ENCODE measurements at regions not wholly inside any gene's neighbourhood (a gene's known extent, or its start where the extent isn't known, plus 50 kb on each side); places are given as distances from the start of the nearest gene placed in this dataset.

DNA sequence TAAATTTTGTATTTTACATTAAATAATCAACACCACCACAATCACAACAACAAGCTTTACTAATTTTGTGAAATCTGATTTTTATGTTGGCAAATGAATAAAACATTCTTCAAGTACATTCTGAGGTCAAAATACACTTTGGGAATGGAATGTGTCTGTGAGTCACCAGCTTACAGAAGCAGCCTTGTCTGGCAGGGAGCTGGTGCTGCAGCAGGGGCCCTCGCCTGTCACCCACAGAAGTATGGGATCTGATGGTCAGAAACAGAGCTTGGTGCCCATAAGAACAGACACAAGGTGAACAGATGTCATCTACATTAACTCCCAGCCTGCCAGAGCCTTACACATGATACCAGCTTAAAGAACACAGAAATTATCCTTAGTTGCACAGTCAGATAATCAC lies 496.9 kb downstream of the CCSER2 start:
- WGBS, 2 donors (ENCODE audit: low coverage in 1 of 2), result 17% methylated on average over 1 of the region's 1 CpG; no CpG with 5 or more reads in 1 of the 2 donors
- H3K9me3 ChIP-seq, result no peaks in the 10 kb centered on the region
- no peak for ATAC-seq
- no peaks in the 10 kb centered on the region for H3K36me3 ChIP-seq
- H3K27ac ChIP-seq, result no peak overlapping the region
- H3K27me3 ChIP-seq, result no peaks in the 10 kb centered on the region
- H3K4me1 ChIP-seq, result peaks cover 0 to 9% (median 0%) of the 10 kb centered on the region in 3 donors
- no peak for TF ChIP-seq POLR2AphosphoS5 (IDR thresholded peaks at IDR 0.05)
- no peak for TF ChIP-seq EP300 (IDR thresholded peaks at IDR 0.05)
- TF ChIP-seq, protein P1, sequence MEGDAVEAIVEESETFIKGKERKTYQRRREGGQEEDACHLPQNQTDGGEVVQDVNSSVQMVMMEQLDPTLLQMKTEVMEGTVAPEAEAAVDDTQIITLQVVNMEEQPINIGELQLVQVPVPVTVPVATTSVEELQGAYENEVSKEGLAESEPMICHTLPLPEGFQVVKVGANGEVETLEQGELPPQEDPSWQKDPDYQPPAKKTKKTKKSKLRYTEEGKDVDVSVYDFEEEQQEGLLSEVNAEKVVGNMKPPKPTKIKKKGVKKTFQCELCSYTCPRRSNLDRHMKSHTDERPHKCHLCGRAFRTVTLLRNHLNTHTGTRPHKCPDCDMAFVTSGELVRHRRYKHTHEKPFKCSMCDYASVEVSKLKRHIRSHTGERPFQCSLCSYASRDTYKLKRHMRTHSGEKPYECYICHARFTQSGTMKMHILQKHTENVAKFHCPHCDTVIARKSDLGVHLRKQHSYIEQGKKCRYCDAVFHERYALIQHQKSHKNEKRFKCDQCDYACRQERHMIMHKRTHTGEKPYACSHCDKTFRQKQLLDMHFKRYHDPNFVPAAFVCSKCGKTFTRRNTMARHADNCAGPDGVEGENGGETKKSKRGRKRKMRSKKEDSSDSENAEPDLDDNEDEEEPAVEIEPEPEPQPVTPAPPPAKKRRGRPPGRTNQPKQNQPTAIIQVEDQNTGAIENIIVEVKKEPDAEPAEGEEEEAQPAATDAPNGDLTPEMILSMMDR (IDR thresholded peaks at IDR 0.05), result no peak
- TF ChIP-seq POLR2A (IDR thresholded peaks at IDR 0.05), result no peak
- no peak overlapping the region for H3K4me3 ChIP-seq

DNA sequence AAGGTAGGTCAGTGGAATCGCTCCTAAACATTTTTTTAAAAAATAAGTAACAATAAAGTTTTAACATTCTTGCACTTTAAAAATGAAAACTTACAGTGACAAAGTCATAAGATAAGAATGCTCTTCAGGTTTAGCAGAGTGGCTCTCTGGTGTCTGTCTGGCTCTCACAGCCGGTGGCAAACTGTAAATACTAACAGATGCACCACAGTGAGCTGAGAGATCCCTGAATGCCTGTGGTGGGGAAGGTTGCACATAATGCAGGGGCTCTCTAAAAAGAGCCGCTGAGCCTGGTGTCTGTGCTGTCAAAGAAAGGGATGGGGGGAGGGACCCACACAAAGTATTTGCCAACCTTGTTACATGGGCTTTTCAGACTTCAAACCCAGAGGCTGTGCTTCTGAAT lies 498.3 kb downstream of the CCSER2 start:
- H3K36me3 ChIP-seq, result no peaks in the 10 kb centered on the region
- no peak overlapping the region for H3K4me3 ChIP-seq
- no peak for ATAC-seq
- WGBS, 2 donors (ENCODE audit: low coverage in 1 of 2), result 57 to 68% methylated on average over 2 to 3 of the region's 3 CpGs
- H3K27me3 ChIP-seq, result no peaks in the 10 kb centered on the region
- peaks cover 0 to 5% (median 0%) of the 10 kb centered on the region in 3 donors for H3K4me1 ChIP-seq
- no peaks in the 10 kb centered on the region for H3K9me3 ChIP-seq
- H3K27ac ChIP-seq, result no peak overlapping the region
- TF ChIP-seq, protein P1 (IDR thresholded peaks at IDR 0.05), result no peak
- TF ChIP-seq POLR2A (IDR thresholded peaks at IDR 0.05), result no peak
- no peak for TF ChIP-seq POLR2AphosphoS5 (IDR thresholded peaks at IDR 0.05)
- no peak for TF ChIP-seq EP300 (IDR thresholded peaks at IDR 0.05)

DNA sequence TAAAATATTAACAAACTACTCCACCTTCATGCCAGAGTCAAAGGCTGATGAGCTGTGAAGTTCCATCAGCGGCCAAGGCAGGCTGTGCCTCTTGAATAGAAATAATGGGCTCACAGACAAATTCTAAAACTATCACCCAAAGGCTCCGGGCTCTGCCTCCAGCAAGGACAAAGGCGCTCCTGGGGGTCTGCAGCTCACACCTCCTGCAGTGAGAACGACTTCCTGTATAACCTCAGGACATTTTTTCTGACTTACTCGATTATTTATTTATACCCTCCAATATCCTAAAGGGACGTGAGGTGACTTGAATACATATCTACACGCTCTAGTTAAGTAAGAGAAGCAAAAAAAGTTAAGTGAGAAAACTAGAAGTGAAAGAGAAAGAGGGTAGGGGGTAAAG lies 500.7 kb downstream of the CCSER2 start:
- no peak overlapping the region for H3K4me3 ChIP-seq

DNA sequence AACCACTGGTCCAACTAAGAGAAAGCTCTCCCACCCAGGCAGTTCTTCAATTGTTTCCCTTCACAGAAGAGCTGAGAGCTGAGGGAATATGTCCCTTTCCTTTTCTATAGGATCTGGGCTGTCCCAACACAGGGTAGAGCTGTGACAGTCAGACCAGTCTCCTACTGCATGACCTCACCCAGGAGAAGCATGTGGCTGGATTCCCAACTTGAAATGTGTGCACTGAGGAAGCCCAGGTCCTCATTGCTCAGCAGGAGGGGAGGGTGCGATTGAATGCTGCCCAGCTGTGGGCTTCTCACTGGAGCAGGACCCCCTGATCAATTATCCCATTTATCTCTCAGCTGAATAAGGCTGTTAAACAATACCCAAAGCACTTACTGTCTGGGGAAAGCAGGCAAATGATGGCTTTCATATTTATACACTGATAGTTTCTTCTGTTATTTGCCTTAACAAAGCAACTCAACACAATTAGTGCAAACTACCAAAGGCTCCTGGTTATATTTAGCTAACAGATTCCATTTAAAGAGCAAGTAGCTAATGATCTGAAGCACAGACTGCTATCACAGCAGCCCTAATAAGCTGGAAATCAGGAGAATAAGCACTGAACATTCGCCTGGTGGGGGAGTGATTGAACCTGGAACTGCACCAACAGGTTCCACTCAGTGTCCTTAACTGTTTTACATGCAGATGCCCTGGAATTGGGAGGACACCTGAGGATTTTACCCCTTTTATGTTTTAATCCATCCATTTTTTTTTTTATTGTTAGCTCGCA lies 508.8 kb downstream of the CCSER2 start:
- ATAC-seq, result no peak
- H3K4me1 ChIP-seq, result no peaks in the 10 kb centered on the region
- no peaks in the 10 kb centered on the region for H3K9me3 ChIP-seq
- H3K36me3 ChIP-seq, result no peaks in the 10 kb centered on the region
- no peak for TF ChIP-seq POLR2AphosphoS5 (IDR thresholded peaks at IDR 0.05)
- H3K27ac ChIP-seq, result no peak overlapping the region
- 28 to 40% methylated on average over 1 to 2 of the region's 3 CpGs for WGBS, 2 donors (ENCODE audit: low coverage in 1 of 2)
- H3K27me3 ChIP-seq, result no peaks in the 10 kb centered on the region
- H3K4me3 ChIP-seq, result no peak overlapping the region

More for the DNA sequence above, 500.7 kb downstream of the CCSER2 start:
- no peaks in the 10 kb centered on the region for H3K9me3 ChIP-seq
- no peaks in the 10 kb centered on the region for H3K36me3 ChIP-seq
- no peak overlapping the region for H3K27ac ChIP-seq
- 72 to 76% methylated on average over 3 to 6 of the region's 7 CpGs for WGBS, 2 donors (ENCODE audit: low coverage in 1 of 2)
- TF ChIP-seq, protein P1 (IDR thresholded peaks at IDR 0.05), result no peak
- TF ChIP-seq EP300 (IDR thresholded peaks at IDR 0.05) (no peak), POLR2AphosphoS5 (IDR thresholded peaks at IDR 0.05) (no peak), POLR2A (IDR thresholded peaks at IDR 0.05) (no peak)
- H3K4me1 ChIP-seq, result peaks cover 0 to 5% (median 0%) of the 10 kb centered on the region in 3 donors
- H3K27me3 ChIP-seq, result no peaks in the 10 kb centered on the region
- ATAC-seq, result no peak

DNA sequence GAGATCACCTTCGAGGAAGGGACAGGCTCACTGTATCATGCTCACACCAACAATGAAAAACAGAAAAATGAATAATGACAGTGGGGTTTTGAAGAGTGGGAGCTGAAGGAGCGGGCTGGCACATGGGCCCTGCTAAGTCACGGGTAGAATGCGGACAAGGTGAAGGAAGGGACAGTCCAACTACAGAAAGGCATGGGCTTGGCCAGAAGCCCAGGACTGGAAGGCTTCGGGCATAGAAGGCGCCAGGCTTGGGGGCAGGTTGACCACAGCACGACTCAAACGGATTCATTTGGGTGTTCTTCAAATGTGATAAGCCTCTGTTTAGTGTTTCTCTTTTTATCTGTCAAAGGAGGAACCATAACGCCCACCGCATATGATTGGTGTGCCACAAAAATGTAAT lies 509.5 kb downstream of the CCSER2 start:
- Histone ChIP-seq H3K27ac (no peak overlapping the region), H3K36me3 (no peaks in the 10 kb centered on the region), H3K9me3 (no peaks in the 10 kb centered on the region), H3K4me1 (no peaks in the 10 kb centered on the region), H3K27me3 (no peaks in the 10 kb centered on the region), H3K4me3 (no peak overlapping the region)
- TF ChIP-seq POLR2AphosphoS5 (IDR thresholded peaks at IDR 0.05), result no peak
- TF ChIP-seq, protein P1 (IDR thresholded peaks at IDR 0.05), result no peak
- TF ChIP-seq EP300 (IDR thresholded peaks at IDR 0.05), result no peak
- TF ChIP-seq POLR2A (IDR thresholded peaks at IDR 0.05), result no peak
- 55 to 56% methylated on average over 6 to 10 of the region's 10 CpGs for WGBS, 2 donors (ENCODE audit: low coverage in 1 of 2)
- ATAC-seq, result no peak

Data from gastroesophageal sphincter (tissue), 4 donors.